ENCODE measurements at regions not wholly inside any gene's neighbourhood (a gene's known extent, or its start where the extent isn't known, plus 50 kb on each side); places are given as distances from the start of the nearest gene placed in this dataset.

GRCh38 chr5:17364987-17365810 is 132.8 kb upstream of the TAF11L2 start:
- no peak overlapping the region for H3K4me3 ChIP-seq (ENCODE audit: low read depth, low read length)
- no peak for TF ChIP-seq CTCF (conservative IDR thresholded peaks at IDR 0.05; ENCODE audit: low read depth, low read length)
- DNase-seq (ENCODE audit: low read depth): no peak

GRCh38 chr5:17365811-17366138 is 132.3 kb upstream of the TAF11L2 start:
- no peak for DNase-seq (ENCODE audit: low read depth)
- no peak for TF ChIP-seq CTCF (conservative IDR thresholded peaks at IDR 0.05; ENCODE audit: low read depth, low read length)
- H3K4me3 ChIP-seq (ENCODE audit: low read depth, low read length): no peak overlapping the region

GRCh38 chr5:17367256-17367840 is 130.7 kb upstream of the TAF11L2 start:
- no peak for DNase-seq (ENCODE audit: low read depth)
- no peak overlapping the region for H3K4me3 ChIP-seq (ENCODE audit: low read depth, low read length)
- TF ChIP-seq CTCF (conservative IDR thresholded peaks at IDR 0.05; ENCODE audit: low read depth, low read length): no peak

GRCh38 chr5:17370651-17371050 is 127.4 kb upstream of the TAF11L2 start:
- no peak for DNase-seq (ENCODE audit: low read depth)
- no peak for TF ChIP-seq CTCF (conservative IDR thresholded peaks at IDR 0.05; ENCODE audit: low read depth, low read length)
- H3K4me3 ChIP-seq (ENCODE audit: low read depth, low read length): no peak overlapping the region

GRCh38 chr5:17373406-17373805 is 124.6 kb upstream of the TAF11L2 start:
- DNase-seq (ENCODE audit: low read depth): no peak
- no peak overlapping the region for H3K4me3 ChIP-seq (ENCODE audit: low read depth, low read length)
- no peak for TF ChIP-seq CTCF (conservative IDR thresholded peaks at IDR 0.05; ENCODE audit: low read depth, low read length)

- H3K4me3 ChIP-seq (ENCODE audit: low read depth, low read length): no peak overlapping the region
- TF ChIP-seq CTCF (conservative IDR thresholded peaks at IDR 0.05; ENCODE audit: low read depth, low read length): no peak
- DNase-seq (ENCODE audit: low read depth): no peak
Observed at GRCh38 chr5:17373814-17374556, 124.0 kb upstream of the TAF11L2 start.
